ENCODE measurements at regions not wholly inside any gene's neighbourhood (a gene's known extent, or its start where the extent isn't known, plus 50 kb on each side); places are given as distances from the start of the nearest gene placed in this dataset.

DNA sequence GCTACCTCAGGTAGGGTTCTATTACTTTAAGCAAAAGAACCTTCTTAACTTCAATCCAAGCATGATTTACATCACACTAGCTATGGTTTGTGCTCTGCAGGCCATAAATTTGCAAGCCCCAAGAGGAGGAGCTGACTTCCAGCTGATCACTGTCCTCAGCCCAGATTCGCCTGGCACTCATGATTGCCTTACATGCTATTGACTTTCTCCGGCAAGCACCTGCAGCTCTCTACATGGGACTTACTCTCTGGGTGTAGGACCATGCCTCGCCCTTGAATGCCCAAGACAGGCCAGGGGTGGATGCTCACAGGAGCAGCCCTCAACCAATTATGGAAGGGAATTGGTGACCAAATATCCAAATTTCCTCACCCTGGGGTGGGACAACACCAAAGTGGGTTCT is 99.8 kb downstream of the ESM1 start:
- no peak for DNase-seq (ENCODE audit: low spot score)
- Histone ChIP-seq H3K4me1 (ENCODE audit: insufficient read depth) (peaks cover 5% of the 10 kb centered on the region; the same call in 1 of the 2 replicates), H3K27me3 (ENCODE audit: insufficient read depth) (peaks cover 37% of the 10 kb centered on the region), H2AFZ (no peak overlapping the region), H3K9me2 (ENCODE audit: insufficient read depth) (peaks cover 9% of the 10 kb centered on the region; the same call in 1 of the 2 replicates), H3K36me3 (ENCODE audit: insufficient read depth) (peaks cover 7% of the 10 kb centered on the region; the same call in 1 of the 2 replicates), H4K20me1 (replicated peaks; ENCODE audit: insufficient read depth) (no peaks in the 10 kb centered on the region), H3K4me2 (no peak overlapping the region), H3K27ac (ENCODE audit: low read depth) (no peak overlapping the region), H3F3A (replicated peaks; ENCODE audit: low read depth) (no peaks in the 10 kb centered on the region), H3K4me3 (no peak overlapping the region), H3K79me2 (replicated peaks; ENCODE audit: insufficient read depth) (no peaks in the 10 kb centered on the region)
- Mint-ChIP-seq H3K4me1 (peaks cover 13% of the 10 kb centered on the region), H3K9me3 (peaks cover 37% of the 10 kb centered on the region), H3K27me3 (ENCODE audit: insufficient read depth, low read depth, poor library complexity) (peaks cover 20% of the 10 kb centered on the region), H3K4me3 (no peak overlapping the region), H3K27ac (no peak overlapping the region), H3K36me3 (ENCODE audit: low read depth) (peaks cover 31% of the 10 kb centered on the region)
- ATAC-seq: no peak
- TF ChIP-seq, protein P1, sequence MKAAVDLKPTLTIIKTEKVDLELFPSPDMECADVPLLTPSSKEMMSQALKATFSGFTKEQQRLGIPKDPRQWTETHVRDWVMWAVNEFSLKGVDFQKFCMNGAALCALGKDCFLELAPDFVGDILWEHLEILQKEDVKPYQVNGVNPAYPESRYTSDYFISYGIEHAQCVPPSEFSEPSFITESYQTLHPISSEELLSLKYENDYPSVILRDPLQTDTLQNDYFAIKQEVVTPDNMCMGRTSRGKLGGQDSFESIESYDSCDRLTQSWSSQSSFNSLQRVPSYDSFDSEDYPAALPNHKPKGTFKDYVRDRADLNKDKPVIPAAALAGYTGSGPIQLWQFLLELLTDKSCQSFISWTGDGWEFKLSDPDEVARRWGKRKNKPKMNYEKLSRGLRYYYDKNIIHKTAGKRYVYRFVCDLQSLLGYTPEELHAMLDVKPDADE (IDR thresholded peaks at IDR 0.05): no peak
- TF ChIP-seq, protein P2, sequence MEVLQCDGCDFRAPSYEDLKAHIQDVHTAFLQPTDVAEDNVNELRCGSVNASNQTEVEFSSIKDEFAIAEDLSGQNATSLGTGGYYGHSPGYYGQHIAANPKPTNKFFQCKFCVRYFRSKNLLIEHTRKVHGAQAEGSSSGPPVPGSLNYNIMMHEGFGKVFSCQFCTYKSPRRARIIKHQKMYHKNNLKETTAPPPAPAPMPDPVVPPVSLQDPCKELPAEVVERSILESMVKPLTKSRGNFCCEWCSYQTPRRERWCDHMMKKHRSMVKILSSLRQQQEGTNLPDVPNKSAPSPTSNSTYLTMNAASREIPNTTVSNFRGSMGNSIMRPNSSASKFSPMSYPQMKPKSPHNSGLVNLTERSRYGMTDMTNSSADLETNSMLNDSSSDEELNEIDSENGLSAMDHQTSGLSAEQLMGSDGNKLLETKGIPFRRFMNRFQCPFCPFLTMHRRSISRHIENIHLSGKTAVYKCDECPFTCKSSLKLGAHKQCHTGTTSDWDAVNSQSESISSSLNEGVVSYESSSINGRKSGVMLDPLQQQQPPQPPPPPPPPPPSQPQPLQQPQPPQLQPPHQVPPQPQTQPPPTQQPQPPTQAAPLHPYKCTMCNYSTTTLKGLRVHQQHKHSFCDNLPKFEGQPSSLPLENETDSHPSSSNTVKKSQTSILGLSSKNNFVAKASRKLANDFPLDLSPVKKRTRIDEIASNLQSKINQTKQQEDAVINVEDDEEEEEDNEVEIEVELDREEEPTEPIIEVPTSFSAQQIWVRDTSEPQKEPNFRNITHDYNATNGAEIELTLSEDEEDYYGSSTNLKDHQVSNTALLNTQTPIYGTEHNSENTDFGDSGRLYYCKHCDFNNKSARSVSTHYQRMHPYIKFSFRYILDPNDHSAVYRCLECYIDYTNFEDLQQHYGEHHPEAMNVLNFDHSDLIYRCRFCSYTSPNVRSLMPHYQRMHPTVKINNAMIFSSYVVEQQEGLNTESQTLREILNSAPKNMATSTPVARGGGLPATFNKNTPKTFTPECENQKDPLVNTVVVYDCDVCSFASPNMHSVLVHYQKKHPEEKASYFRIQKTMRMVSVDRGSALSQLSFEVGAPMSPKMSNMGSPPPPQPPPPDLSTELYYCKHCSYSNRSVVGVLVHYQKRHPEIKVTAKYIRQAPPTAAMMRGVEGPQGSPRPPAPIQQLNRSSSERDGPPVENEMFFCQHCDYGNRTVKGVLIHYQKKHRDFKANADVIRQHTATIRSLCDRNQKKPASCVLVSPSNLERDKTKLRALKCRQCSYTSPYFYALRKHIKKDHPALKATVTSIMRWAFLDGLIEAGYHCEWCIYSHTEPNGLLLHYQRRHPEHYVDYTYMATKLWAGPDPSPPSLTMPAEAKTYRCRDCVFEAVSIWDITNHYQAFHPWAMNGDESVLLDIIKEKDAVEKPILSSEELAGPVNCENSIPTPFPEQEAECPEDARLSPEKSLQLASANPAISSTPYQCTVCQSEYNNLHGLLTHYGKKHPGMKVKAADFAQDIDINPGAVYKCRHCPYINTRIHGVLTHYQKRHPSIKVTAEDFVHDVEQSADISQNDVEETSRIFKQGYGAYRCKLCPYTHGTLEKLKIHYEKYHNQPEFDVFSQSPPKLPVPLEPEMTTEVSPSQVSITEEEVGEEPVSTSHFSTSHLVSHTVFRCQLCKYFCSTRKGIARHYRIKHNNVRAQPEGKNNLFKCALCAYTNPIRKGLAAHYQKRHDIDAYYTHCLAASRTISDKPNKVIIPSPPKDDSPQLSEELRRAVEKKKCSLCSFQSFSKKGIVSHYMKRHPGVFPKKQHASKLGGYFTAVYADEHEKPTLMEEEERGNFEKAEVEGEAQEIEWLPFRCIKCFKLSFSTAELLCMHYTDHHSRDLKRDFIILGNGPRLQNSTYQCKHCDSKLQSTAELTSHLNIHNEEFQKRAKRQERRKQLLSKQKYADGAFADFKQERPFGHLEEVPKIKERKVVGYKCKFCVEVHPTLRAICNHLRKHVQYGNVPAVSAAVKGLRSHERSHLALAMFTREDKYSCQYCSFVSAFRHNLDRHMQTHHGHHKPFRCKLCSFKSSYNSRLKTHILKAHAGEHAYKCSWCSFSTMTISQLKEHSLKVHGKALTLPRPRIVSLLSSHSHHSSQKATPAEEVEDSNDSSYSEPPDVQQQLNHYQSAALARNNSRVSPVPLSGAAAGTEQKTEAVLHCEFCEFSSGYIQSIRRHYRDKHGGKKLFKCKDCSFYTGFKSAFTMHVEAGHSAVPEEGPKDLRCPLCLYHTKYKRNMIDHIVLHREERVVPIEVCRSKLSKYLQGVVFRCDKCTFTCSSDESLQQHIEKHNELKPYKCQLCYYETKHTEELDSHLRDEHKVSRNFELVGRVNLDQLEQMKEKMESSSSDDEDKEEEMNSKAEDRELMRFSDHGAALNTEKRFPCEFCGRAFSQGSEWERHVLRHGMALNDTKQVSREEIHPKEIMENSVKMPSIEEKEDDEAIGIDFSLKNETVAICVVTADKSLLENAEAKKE (CRISPR knock-in tag; IDR thresholded peaks at IDR 0.05): no peak
- no peak for TF ChIP-seq ZNF331 (CRISPR knock-in tag; IDR thresholded peaks at IDR 0.05; ENCODE audit: low read depth)
- no peak for TF ChIP-seq JUNB (IDR thresholded peaks at IDR 0.05; ENCODE audit: unreplicated experiment)
- TF ChIP-seq, protein P3, sequence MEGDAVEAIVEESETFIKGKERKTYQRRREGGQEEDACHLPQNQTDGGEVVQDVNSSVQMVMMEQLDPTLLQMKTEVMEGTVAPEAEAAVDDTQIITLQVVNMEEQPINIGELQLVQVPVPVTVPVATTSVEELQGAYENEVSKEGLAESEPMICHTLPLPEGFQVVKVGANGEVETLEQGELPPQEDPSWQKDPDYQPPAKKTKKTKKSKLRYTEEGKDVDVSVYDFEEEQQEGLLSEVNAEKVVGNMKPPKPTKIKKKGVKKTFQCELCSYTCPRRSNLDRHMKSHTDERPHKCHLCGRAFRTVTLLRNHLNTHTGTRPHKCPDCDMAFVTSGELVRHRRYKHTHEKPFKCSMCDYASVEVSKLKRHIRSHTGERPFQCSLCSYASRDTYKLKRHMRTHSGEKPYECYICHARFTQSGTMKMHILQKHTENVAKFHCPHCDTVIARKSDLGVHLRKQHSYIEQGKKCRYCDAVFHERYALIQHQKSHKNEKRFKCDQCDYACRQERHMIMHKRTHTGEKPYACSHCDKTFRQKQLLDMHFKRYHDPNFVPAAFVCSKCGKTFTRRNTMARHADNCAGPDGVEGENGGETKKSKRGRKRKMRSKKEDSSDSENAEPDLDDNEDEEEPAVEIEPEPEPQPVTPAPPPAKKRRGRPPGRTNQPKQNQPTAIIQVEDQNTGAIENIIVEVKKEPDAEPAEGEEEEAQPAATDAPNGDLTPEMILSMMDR (conservative IDR thresholded peaks at IDR 0.05; ENCODE audit: low read depth in 2 of 2): no peak
- TF ChIP-seq ZNF114 (CRISPR knock-in tag; IDR thresholded peaks at IDR 0.05): no peak
- TF ChIP-seq POLR2AphosphoS5 (IDR thresholded peaks at IDR 0.05; ENCODE audit: low read depth): no peak

All from GM23338 (cell line).